ENCODE measurements at regions not wholly inside any gene's neighbourhood (a gene's known extent, or its start where the extent isn't known, plus 50 kb on each side); places are given as distances from the start of the nearest gene placed in this dataset.

- no peak for DNase-seq (ENCODE audit: low spot score)
Observed at GRCh38 chr11:69918231-69918937, 99.2 kb upstream of the FGF3 start.

DNA sequence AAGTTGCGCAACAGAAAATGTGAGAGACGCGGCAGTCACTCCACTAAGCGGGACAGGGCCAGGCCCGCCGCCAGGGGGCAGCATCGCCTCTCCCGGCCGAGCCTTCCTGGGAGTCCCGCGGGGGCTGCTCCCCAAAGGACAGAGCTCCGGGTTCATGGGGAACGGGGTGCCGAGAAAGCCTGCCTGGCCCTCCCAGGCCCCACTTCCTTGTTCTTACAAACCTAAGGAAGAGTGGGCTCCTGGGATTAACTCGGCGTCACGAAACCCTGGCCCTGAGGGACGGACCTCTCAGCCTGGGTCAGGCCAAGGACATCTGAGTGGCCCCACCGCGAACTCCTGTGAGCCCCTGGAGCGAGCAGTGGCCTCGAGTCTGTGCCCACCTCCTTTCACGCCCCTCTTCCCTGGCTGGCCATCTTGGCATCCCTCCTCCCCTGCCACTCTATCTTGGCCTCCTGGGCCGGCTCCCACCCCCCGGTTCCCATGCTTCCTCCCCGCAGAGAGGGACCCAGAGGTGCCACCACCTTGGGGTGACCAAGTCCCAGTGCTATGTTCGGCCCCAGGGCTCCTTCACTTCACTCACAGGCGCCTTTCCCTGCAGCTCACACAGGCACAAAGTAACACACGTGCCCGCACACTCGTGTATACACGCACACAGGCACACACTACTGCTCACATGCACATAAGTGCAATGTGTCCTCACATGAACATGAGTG, 99.9 kb upstream of the FGF3 start:
- DNase-seq (ENCODE audit: low spot score) = peak; percentile 67

- DNase-seq (ENCODE audit: low spot score) = no peak
Observed at GRCh38 chr11:69919659-69920344, 100.6 kb upstream of the FGF3 start.

DNA sequence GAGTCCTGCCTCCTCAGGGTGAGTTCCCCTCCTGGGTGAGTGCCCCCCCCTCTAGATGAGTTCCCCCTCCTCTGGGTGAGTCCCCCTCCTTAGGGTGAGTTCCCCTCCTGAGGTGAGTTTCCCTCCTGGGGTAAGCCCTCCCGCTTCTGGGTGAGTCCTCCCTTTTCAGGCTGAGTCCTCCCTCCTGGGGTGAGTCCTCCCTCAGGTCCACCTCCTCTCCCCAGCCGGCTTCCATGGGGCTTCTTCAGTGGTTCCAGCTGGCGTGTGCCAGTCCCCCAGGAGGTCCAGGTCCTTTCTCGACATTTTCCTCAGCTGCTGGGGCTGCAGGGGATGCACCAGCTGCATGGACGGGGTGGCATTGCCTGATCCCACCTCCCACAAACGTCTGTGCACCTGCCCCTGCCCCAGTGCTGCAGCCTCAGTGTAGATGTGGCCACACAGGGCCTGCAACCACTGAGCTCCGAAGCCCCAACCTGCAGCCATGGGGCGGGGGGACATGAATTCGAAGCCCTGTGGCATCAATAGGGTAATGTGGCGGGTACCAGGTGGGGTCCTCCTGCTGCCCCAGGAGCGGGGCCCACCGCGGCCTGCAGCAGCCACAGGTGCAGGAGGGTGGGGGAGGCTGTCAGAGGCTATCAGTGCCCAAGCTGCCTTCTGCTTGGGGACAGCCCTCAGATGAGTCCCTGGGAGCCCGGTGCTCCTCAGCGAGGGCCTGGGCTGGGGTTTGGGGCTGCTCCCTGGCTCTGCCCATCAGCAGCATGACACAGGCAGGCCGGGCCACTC, 101.3 kb upstream of the FGF3 start:
- DNase-seq (ENCODE audit: low spot score) = no peak

DNA sequence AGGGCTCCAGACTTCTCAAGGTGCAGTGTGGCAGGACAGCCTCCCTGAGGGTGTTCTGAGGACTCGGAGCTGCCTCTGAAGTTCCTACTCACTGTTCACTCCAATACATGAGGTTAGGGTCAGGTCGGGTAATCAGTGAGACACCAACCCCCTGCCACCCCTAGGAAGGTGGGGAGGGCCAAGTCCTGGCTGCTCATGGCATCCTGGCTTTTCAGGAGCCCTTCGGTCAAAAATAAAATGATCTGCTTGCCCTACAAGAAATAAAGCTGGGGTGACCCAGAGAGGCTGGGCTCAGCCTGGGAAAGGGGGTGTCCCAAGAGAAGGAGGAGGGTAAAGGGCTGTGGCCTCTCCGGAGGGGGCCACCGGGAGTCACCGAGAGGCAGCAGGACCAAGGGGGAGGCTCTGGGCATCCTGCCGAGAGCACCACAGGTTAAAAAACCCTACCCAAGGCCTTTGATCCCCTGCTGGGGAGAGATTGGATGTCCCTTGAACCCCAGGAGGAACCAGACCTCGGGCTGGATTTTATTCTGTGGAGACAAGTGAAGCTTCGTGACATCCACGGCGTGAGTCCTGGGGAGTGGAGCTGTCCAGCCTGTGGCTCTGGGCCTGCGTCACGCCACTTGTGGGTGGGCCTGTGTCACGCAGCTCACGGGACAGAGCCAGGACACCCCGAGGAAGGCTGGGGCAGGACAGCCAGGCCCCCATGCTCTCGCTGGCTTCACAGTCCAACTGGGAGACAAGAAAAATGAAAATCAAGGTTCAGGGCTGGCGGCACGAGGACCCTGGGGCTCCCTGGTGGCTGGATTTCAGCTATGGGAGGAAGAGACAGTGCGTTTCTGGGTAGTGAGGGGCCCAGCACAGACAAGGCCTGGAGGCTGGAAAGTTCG, 102.2 kb upstream of the FGF3 start:
- DNase-seq (ENCODE audit: low spot score) = no peak

DNA sequence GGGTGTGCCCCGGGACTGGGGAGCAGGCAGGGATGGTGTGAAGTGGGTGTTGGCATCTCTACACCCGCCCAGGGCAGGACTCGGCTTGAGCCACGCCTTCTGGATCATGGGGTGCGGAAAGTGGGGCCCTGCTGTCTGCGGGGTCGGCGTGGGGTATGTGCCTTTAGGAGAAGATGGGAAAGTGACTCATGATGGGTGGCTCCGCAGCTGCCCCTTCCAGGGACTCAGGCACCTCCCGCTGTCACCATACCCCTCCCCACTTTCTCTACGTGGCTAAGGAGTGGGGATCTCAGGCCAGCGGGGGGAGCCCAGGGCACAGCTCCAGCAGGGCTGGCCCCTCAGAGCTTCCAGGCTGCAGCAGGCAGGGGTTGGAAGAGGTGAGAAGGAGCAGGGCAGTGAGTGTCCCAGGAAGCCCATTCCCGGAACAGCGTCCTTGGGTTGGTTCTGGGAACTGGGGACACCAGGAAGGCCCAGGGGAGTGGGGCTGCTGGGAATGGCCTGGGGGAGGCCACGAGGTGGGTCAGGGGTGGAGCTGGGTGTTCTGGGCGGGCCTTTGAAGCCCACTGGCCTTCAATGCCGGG, 102.9 kb upstream of the FGF3 start:
- no peak for DNase-seq (ENCODE audit: low spot score)

DNA sequence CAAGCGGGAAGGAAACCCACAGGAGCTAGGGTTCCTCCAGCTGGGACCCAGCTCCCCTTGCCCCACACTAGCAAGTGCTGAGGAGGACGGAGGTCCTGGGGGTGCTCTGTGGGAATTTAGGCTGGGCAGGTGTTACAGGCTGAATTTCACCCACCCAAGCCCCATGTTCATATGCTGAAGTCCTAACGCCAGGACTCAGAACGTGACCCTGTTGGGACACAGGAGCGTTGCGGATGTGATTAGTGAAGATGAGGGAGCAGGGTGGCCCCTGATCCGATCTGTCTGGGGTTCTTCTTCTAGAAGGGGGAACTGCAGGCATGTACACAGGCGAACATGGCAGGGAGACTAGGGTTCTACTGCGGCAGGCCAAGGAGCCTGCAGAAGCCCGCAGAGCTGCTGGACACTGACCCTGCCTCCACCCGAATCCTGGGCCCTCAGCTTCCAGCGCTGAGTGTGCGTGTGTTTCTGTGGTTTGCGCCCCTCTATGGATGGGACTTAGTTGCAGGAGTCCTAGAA, 103.4 kb upstream of the FGF3 start:
- DNase-seq (ENCODE audit: low spot score) = no peak

- DNase-seq (ENCODE audit: low spot score) = no peak
Observed at GRCh38 chr11:69923196-69923595, 104.0 kb upstream of the FGF3 start.

GRCh38 chr11:69923641-69924307, 104.6 kb upstream of the FGF3 start:
- no peak for DNase-seq (ENCODE audit: low spot score)

DNA sequence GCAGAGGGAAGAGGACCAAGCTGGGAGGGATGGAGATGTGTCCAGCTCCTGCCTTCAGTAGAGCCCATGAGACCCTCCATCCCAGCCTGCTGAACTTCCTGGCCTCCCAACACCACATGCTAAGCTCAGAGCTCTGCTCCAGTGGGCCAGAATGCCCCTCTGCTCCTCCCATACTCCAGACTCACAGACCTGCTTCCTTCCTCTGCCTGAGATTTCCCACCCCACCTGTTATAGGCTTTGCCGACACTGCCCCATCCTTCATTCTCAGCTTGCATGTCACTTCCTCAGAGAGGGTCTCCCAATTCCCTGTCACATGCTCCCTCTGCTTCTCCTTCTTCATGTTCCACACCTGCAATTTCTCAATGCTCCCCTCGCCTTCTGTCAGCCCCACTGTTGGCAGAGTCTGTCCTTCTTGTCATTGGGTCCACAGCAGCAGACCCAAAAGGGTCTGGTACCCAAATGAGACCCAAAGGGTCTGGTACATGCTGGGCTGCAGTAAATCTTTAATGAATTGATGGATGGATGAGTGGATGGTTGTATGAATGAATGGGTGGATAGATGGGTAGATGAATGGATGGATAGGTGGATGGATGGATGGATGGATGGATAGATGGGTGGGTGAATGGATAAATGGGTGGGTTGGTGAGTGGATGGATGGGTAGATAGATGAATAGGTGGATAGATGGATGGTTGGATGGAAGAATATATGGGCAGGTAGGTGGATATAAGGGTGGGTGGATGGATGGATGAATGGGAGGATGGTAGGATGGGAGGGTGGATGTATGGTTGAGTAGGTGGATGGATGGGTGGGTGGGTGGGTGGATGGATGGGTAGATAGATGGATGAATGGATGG, 105.3 kb upstream of the FGF3 start:
- no peak for DNase-seq (ENCODE audit: low spot score)

GRCh38 chr11:69925366-69926196, 106.4 kb upstream of the FGF3 start:
- DNase-seq (ENCODE audit: low spot score) = no peak

DNA sequence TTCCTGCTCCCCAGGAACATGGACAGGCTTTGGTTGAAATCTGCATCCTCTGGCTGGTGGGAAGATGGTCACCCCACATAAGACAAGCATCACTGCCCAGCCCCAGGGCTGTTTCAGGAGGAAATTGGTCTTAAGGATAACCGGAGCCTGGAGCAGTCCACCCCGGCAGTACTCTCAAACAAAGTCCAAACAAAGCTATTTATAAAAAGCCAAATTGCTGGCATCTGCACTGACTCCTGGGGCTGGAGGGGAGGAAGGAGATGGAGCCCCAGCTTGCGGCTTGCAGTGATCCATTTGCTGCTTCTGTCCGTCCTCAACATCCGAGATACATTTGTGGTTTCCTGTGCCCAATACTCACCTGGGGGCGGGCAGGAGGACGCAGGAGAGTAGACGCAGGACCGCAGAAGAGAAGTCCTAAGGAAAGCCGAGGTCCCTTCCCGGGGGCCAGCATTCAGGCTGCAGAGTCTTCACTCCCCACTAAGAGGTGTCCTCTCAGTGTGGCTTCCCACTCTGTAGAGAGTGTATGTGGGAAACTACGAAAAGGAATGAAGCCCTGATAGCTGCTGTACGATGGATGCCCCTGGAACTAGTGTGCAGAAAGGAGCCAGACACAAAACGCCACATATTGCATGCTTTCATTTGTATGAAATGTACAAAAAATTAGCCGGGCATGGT, 107.3 kb upstream of the FGF3 start:
- no peak for DNase-seq (ENCODE audit: low spot score)

GRCh38 chr11:69928121-69928520, 108.9 kb upstream of the FGF3 start:
- DNase-seq (ENCODE audit: low spot score) = no peak

GRCh38 chr11:69928975-69929374, 109.8 kb upstream of the FGF3 start:
- no peak for DNase-seq (ENCODE audit: low spot score)

DNA sequence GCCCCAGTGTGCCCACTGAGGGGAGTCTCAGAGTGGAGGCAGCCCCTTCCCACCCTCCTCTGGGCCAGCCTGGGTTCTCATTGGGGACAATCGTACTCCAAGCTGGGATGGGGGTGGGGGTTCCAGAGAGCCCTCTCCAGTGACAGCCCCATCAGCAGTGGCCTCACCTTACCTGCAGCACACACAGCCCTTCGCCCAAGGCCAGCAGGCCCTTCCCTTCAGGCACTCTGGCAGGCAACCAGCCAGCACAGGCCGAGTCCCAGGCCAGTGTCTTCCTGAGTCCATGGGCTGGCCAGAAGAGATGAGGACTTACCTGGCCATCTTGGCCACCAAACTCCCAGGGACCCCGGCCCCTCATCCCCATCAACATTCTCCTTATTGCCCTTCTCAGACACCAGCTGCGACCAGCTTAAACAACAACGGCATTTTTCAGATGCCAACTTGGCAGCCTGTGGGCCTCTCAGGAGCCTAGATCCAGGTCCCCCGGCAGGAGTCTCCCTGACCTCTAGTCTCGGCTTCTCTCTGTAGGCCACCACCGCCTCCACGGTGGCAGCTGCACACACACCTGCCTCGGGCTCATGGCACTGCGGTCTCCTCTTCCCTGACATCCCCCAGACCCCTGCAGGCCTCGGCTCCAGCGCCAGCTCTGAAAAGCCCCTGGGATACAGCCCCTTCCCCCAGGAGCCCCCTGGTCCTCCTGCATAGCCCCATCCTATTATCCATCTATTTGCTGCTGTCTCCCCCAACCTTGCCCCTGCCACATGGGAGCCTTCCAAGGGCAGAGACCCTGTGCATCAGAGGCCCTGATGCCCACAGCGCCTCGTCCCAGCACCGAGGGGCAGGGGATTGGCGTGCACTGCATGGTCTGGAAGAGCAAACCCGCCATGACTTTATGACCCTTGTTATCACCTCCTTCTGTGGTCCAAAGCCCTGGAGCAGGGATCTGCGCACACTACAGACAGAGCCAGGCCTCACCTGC, 111.2 kb upstream of the FGF3 start:
- no peak for DNase-seq (ENCODE audit: low spot score)

DNA sequence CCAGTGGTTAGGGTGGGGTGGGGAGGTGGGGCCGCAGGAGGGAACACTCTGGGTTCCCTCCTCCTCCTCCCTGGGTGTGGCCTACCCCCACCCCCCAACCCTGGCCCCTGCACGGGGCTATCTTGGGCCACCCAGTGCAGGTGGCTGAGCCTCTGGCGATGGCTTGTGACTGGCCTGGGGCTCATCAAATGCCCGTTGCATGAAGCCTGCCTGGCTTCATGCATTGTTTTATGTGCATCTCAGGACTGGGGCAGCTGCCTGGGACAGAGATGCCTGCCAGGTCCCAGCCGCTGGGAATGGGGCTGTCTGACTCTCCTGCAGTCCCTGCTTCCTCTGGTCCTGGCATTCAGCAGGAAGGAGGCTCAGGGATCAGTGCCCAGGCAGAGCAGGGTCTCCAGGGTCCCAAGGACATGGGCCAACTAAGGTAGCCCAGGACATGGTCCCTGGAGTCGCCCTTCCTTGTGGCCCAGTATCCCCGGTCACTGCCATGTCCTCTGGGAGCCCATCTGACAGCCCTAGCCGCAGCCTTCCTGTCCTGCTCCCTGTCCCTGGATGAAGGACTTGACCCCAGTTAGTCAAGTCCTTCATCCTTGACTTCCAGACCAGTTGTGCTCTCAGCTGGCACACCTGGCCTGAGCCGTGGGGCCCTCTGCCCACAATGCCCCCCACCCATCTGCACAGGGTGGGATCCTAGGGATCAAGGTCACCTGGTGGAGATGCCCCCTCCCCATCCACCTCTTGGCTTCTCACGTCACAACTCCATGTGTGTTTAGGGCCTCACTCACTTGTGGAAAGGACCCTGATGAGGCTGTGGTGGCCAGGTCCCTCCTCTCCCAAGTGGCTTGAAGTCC, 112.1 kb upstream of the FGF3 start:
- no peak for DNase-seq (ENCODE audit: low spot score)
